ENCODE measurements at regions not wholly inside any gene's neighbourhood (a gene's known extent, or its start where the extent isn't known, plus 50 kb on each side); places are given as distances from the start of the nearest gene placed in this dataset.

DNA sequence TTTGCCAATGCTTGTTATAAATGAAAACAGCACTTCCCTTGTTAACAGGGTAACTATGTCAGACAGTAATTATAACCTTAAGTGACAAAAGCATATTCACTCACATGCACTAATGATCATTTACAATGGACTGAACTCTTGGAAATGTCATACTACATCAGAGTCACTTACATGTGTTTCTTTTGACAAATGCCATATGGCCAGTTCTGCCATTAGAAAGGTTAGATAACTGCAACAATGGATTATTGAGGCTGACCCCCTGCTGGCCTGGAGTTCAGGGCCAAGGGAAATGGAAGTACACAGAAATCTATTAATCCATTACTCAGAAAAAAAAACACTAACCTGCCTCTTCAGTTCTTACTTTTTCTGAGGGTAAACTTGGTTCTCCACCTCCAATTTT is 313.4 kb downstream of the CNTN3 start:
- Histone ChIP-seq H3K4me3 (no peak overlapping the region), H3K27me3 (no peaks in the 10 kb centered on the region), H3K27ac (no peak overlapping the region), H2AFZ (replicated peaks) (no peak overlapping the region), H3K9ac (no peak overlapping the region), H3K9me3 (ENCODE audit: low read depth) (no peaks in the 10 kb centered on the region), H3F3A (ENCODE audit: low read depth) (no peaks in the 10 kb centered on the region), H3K36me3 (no peaks in the 10 kb centered on the region), H3K4me1 (peaks cover 8% of the 10 kb centered on the region), H3K4me2 (no peak overlapping the region), H4K20me1 (ENCODE audit: low read depth) (no peaks in the 10 kb centered on the region), H3K79me2 (ENCODE audit: low read depth) (no peaks in the 10 kb centered on the region)
- Mint-ChIP-seq H3K4me3 (no peak overlapping the region), H3K4me1 (peaks cover 28% of the 10 kb centered on the region), H3K36me3 (peaks cover 3% of the 10 kb centered on the region), H3K27me3 (ENCODE audit: insufficient read depth, low read depth) (peaks cover 2% of the 10 kb centered on the region), H3K9me3 (peaks cover 3% of the 10 kb centered on the region), H3K27ac (no peak overlapping the region)
- TF ChIP-seq EZH2 (IDR thresholded peaks at IDR 0.05) (no peak), EZH2phosphoT487 (IDR thresholded peaks at IDR 0.05) (no peak)
- TF ChIP-seq, protein P1, sequence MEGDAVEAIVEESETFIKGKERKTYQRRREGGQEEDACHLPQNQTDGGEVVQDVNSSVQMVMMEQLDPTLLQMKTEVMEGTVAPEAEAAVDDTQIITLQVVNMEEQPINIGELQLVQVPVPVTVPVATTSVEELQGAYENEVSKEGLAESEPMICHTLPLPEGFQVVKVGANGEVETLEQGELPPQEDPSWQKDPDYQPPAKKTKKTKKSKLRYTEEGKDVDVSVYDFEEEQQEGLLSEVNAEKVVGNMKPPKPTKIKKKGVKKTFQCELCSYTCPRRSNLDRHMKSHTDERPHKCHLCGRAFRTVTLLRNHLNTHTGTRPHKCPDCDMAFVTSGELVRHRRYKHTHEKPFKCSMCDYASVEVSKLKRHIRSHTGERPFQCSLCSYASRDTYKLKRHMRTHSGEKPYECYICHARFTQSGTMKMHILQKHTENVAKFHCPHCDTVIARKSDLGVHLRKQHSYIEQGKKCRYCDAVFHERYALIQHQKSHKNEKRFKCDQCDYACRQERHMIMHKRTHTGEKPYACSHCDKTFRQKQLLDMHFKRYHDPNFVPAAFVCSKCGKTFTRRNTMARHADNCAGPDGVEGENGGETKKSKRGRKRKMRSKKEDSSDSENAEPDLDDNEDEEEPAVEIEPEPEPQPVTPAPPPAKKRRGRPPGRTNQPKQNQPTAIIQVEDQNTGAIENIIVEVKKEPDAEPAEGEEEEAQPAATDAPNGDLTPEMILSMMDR (IDR thresholded peaks at IDR 0.05): no peak
- no peak for DNase-seq (ENCODE audit: low spot score)

DNA sequence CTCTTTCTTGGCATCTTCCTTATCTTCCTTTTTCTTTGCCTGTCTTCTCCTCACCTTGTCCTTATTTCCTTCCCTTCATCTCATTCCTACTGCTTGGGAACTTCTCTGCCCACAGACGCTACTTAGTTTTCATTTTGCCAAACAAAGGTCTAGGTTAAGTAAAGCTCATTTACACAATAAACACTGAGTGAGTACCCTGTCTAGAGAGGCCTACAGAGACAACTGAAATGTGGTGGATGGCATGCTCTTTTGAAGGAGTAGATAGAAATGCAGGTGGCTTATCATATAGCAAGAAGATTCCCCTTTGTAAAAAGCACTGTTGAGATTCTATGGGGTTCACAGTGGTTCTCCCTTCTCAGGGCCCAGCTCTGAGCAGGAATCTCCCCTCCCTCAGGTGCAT is 319.0 kb downstream of the CNTN3 start:
- Histone ChIP-seq H3K9ac (no peak overlapping the region), H3K79me2 (ENCODE audit: low read depth) (no peaks in the 10 kb centered on the region), H3K36me3 (no peaks in the 10 kb centered on the region), H2AFZ (replicated peaks) (peak overlapping the region; percentile 13), H3K9me3 (ENCODE audit: low read depth) (no peaks in the 10 kb centered on the region), H4K20me1 (ENCODE audit: low read depth) (no peaks in the 10 kb centered on the region), H3K4me1 (peaks cover 8% of the 10 kb centered on the region), H3K4me2 (no peak overlapping the region), H3K4me3 (no peak overlapping the region), H3K27ac (no peak overlapping the region), H3F3A (ENCODE audit: low read depth) (no peaks in the 10 kb centered on the region), H3K27me3 (no peaks in the 10 kb centered on the region)
- Mint-ChIP-seq H3K27me3 (ENCODE audit: insufficient read depth, low read depth) (peaks cover 2% of the 10 kb centered on the region), H3K36me3 (peaks cover 5% of the 10 kb centered on the region), H3K4me3 (no peak overlapping the region), H3K4me1 (peaks cover 6% of the 10 kb centered on the region), H3K27ac (no peak overlapping the region), H3K9me3 (peaks cover 5% of the 10 kb centered on the region)
- no peak for DNase-seq (ENCODE audit: low spot score)
- TF ChIP-seq EZH2 (IDR thresholded peaks at IDR 0.05) (no peak), EZH2phosphoT487 (IDR thresholded peaks at IDR 0.05) (no peak)
- TF ChIP-seq, protein P1 (IDR thresholded peaks at IDR 0.05): no peak

DNA sequence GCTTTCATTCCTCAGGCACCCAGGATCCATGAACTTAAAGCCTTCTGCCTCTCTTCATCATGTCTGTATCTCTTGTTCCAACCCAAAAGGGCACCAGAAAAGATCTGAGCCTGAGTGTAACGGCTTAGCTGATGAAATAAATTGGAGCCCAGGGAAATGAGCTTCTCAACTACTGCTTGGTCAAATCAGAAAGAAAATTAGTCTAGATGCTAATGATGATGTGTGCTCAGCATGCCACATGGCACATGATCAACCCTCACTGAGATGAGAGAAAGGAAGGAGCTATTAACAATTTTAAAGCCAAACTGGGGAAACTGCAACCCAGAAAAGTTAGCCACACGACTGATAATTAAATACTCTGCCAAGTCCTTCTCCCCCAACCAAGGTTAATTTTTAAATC is 325.7 kb downstream of the CNTN3 start:
- no peaks in the 10 kb centered on the region for H3K27me3 ChIP-seq
- no peaks in the 10 kb centered on the region for H3F3A ChIP-seq (ENCODE audit: low read depth)
- Mint-ChIP-seq H3K9me3 (peaks cover 2% of the 10 kb centered on the region), H3K36me3 (no peaks in the 10 kb centered on the region), H3K27me3 (ENCODE audit: insufficient read depth, low read depth) (peaks cover 3% of the 10 kb centered on the region), H3K27ac (no peak overlapping the region), H3K4me3 (no peak overlapping the region), H3K4me1 (peaks cover 8% of the 10 kb centered on the region)
- no peaks in the 10 kb centered on the region for H3K4me1 ChIP-seq
- no peaks in the 10 kb centered on the region for H3K9me3 ChIP-seq (ENCODE audit: low read depth)
- DNase-seq (ENCODE audit: low spot score): no peak
- H3K36me3 ChIP-seq: no peaks in the 10 kb centered on the region
- H4K20me1 ChIP-seq (ENCODE audit: low read depth): no peaks in the 10 kb centered on the region
- no peak overlapping the region for H3K4me2 ChIP-seq
- TF ChIP-seq EZH2phosphoT487 (IDR thresholded peaks at IDR 0.05) (no peak), EZH2 (IDR thresholded peaks at IDR 0.05) (no peak)
- TF ChIP-seq, protein P1 (IDR thresholded peaks at IDR 0.05): no peak
- no peak overlapping the region for H3K9ac ChIP-seq
- H3K4me3 ChIP-seq: no peak overlapping the region
- H2AFZ ChIP-seq (replicated peaks): no peak overlapping the region
- H3K27ac ChIP-seq: no peak overlapping the region
- H3K79me2 ChIP-seq (ENCODE audit: low read depth): no peaks in the 10 kb centered on the region

Measured in neural progenitor cell (in vitro differentiated cells).